ENCODE measurements at regions not wholly inside any gene's neighbourhood (a gene's known extent, or its start where the extent isn't known, plus 50 kb on each side); places are given as distances from the start of the nearest gene placed in this dataset.

DNA sequence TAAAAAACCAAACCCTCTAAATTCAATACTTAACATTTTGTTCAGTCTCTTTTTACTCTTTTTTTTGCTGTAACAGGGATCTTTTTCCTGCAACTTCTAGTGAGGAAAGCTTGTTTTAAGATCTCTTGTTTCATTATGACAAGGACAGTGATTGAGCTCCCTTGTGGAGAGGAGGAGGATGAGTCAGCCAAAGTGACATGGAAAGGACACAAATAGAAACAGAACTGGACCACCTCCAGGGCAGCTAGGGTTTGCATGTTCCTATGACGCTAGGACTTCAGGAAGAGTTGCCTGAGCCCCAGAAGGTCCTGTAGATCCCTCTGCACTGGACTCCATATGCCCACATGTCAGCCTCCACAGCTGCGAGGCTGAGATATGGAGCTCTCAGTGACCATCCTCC lies 212.6 kb upstream of the FAM78B start:
- H3K27me3 ChIP-seq = no peaks in the 10 kb centered on the region
- TF ChIP-seq POLR2A (IDR thresholded peaks at IDR 0.05) = no peak
- TF ChIP-seq, protein P1, sequence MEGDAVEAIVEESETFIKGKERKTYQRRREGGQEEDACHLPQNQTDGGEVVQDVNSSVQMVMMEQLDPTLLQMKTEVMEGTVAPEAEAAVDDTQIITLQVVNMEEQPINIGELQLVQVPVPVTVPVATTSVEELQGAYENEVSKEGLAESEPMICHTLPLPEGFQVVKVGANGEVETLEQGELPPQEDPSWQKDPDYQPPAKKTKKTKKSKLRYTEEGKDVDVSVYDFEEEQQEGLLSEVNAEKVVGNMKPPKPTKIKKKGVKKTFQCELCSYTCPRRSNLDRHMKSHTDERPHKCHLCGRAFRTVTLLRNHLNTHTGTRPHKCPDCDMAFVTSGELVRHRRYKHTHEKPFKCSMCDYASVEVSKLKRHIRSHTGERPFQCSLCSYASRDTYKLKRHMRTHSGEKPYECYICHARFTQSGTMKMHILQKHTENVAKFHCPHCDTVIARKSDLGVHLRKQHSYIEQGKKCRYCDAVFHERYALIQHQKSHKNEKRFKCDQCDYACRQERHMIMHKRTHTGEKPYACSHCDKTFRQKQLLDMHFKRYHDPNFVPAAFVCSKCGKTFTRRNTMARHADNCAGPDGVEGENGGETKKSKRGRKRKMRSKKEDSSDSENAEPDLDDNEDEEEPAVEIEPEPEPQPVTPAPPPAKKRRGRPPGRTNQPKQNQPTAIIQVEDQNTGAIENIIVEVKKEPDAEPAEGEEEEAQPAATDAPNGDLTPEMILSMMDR (IDR thresholded peaks at IDR 0.05) = no peak
- no peak for DNase-seq
- no peak overlapping the region for H3K4me3 ChIP-seq
- H3K27ac ChIP-seq = no peak overlapping the region
- no peaks in the 10 kb centered on the region for H3K4me1 ChIP-seq
- H3K9me3 ChIP-seq = no peaks in the 10 kb centered on the region
- H3K36me3 ChIP-seq = no peaks in the 10 kb centered on the region

DNA sequence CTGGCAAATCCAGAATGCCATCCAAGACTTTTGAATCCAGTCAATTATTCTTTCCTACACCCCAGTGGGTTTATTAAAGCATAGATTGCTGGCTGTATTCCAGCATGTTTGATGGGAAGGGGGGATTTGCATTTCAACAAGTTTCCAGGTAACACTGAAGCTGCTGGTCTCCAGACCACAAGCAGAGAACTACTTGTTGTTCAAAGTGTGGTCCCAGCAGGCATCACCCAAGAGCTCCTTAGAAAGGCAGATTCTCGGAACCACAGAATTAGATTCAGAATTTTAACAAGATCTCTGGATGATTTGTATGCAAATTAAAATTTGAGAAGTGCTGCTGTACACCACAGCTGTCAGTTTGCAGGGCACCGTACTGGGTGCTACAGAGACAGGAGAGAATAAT lies 216.3 kb upstream of the FAM78B start:
- TF ChIP-seq POLR2A (IDR thresholded peaks at IDR 0.05) = no peak
- TF ChIP-seq, protein P1 (IDR thresholded peaks at IDR 0.05) = no peak
- Histone ChIP-seq H3K36me3 (no peaks in the 10 kb centered on the region), H3K27me3 (no peaks in the 10 kb centered on the region), H3K4me1 (no peaks in the 10 kb centered on the region), H3K27ac (no peak overlapping the region), H3K9me3 (no peaks in the 10 kb centered on the region), H3K4me3 (no peak overlapping the region)
- no peak for DNase-seq

DNA sequence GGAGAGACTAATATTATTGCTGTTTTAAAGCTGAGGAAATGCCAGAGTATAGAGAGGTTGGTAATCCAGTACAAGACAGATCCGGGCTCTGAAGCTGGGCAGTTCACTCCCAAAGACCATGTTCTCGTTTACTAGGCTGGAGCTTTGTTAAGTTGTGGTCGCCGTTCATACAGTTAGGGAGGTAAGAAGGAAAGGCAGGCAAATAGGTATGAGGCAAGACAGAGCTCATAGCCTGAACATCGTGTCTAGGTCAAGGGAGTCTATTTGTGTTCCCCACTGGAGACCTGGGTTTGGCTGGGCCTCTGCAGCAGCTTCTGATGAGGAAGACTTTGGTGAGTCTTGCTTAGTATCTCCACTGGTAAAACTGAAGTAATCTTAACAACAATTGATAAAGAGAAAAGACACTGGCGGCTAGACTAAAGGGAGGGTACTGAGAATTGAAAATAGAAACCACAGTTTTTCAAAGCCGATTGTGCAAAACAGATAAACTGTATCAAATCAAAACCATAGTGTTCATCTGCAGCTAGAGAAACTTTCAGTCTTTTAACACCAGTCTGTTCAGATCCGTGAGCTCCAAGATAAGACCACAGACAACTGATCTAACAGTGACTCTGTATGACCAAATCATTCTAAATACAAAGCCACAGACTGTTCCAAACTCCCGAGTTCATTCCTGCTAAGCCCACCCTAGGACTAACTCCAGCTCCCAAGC lies 217.0 kb upstream of the FAM78B start:
- no peaks in the 10 kb centered on the region for H3K9me3 ChIP-seq
- no peaks in the 10 kb centered on the region for H3K36me3 ChIP-seq
- no peaks in the 10 kb centered on the region for H3K4me1 ChIP-seq
- H3K27me3 ChIP-seq = no peaks in the 10 kb centered on the region
- no peak for DNase-seq
- TF ChIP-seq, protein P1 (IDR thresholded peaks at IDR 0.05) = no peak
- no peak for TF ChIP-seq POLR2A (IDR thresholded peaks at IDR 0.05)
- no peak overlapping the region for H3K27ac ChIP-seq
- H3K4me3 ChIP-seq = no peak overlapping the region

DNA sequence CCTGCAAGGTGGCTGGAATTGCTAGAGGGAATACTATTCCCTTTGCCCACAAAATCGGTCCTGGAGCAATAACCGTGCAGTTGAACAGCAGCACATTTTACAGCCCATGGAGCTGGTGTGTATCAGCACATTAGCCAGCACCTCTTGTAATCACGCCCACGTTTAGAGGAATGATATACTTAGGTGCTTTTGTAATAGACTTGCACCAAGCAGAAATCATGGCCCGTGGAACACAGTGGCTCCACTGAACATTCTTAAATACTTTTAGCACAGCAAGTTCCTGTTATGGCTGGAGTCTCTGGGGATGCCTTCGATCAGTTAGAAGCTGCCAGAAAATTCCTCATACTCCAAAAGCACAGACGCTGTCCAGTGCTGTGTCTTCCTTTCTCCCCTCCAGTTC lies 218.1 kb upstream of the FAM78B start:
- Histone ChIP-seq H3K36me3 (no peaks in the 10 kb centered on the region), H3K27ac (no peak overlapping the region), H3K4me3 (no peak overlapping the region), H3K4me1 (no peaks in the 10 kb centered on the region), H3K9me3 (no peaks in the 10 kb centered on the region), H3K27me3 (no peaks in the 10 kb centered on the region)
- TF ChIP-seq, protein P1 (IDR thresholded peaks at IDR 0.05) = no peak
- no peak for TF ChIP-seq POLR2A (IDR thresholded peaks at IDR 0.05)
- DNase-seq = no peak

DNA sequence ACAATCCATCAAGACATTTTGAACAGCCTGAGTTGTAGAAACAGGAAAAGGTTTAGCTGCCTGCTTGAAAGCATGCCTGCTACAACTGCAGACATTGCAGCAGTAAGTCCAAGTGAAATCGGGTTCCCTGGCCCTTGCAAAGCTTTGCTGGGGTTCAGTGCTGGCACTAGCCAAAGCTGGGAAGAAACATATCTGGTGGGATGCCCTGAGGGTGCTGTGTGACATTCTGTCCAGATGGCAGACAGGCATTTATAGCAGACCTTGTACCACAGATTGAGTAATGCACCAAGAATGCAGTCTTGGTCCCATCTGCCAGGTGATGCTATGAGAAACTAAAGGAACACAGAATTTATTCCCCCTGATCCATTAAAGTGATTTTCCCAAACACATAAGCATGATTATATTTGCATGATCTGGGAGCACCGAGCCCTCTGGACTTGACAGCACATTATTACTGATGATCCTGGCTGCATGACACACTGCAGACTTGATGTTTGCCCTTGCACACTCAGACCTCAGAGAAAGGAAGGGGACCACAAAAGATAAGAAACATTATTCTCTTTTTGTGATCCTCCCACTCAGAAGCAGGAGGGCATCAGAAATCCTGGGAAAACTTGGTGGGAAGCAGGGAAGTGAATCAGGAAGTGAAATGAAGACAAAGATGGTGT lies 223.7 kb upstream of the FAM78B start:
- no peaks in the 10 kb centered on the region for H3K9me3 ChIP-seq
- no peak overlapping the region for H3K27ac ChIP-seq
- no peaks in the 10 kb centered on the region for H3K36me3 ChIP-seq
- no peaks in the 10 kb centered on the region for H3K4me1 ChIP-seq
- no peak for DNase-seq
- H3K4me3 ChIP-seq = no peak overlapping the region
- H3K27me3 ChIP-seq = no peaks in the 10 kb centered on the region
- TF ChIP-seq POLR2A (IDR thresholded peaks at IDR 0.05) = no peak
- TF ChIP-seq, protein P1 (IDR thresholded peaks at IDR 0.05) = no peak

Data from Peyer's patch (tissue), 4 donors.